Hepatocyte (in vitro differentiated cells): ENCODE measurements at regions not wholly inside any gene's neighbourhood (a gene's known extent, or its start where the extent isn't known, plus 50 kb on each side); places are given as distances from the start of the nearest gene placed in this dataset.

Experiments
- DNase-seq: peaks from one replicate; pipeline ENCODE4 v3.0.0-alpha.2; 2016; ENCODE audit warnings: low spot score
- H2AFZ ChIP-seq: fragments of 200-600 bp; sonication (generic); 2 replicates; pipeline ENCODE4 v1.6.0; 2016; ENCODE audit warnings: antibody characterized with exemption, mild to moderate bottlenecking
- H3K27ac ChIP-seq: fragments of 200-600 bp; sonication (generic); 2 replicates; pipeline ENCODE4 v1.5.1; 2016; ENCODE audit warnings: mild to moderate bottlenecking
- H3K27me3 ChIP-seq: fragments of 200-600 bp; sonication (generic); 2 replicates; pipeline ENCODE4 v1.6.1; 2016
- H3K36me3 ChIP-seq: fragments of 200-600 bp; sonication (generic); replicated peaks from 2 replicates; pipeline ENCODE4 v1.5.1; 2016; ENCODE audit warnings: low read depth; ENCODE audit not compliant: insufficient read depth
- H3K4me1 ChIP-seq: fragments of 200-600 bp; sonication (generic); 2 replicates; pipeline ENCODE4 v1.5.1; 2016; ENCODE audit warnings: mild to moderate bottlenecking, moderate library complexity; ENCODE audit not compliant: insufficient read depth
- H3K4me2 ChIP-seq: fragments of 200-600 bp; sonication (generic); 2 replicates; pipeline ENCODE4 v1.6.0; 2016
- H3K4me3 ChIP-seq: fragments of 200-600 bp; sonication (generic); 2 replicates; pipeline ENCODE4 v1.5.1; 2016; ENCODE audit warnings: mild to moderate bottlenecking
- H3K79me2 ChIP-seq: fragments of 200-600 bp; sonication (generic); 2 replicates; pipeline ENCODE4 v1.6.0; 2017; ENCODE audit warnings: mild to moderate bottlenecking
- H3K9me2 ChIP-seq: fragments of 200-600 bp; sonication (generic); replicated peaks from 2 replicates; pipeline ENCODE4 v1.6.0; 2017; ENCODE audit warnings: mild to moderate bottlenecking; ENCODE audit not compliant: insufficient read depth
- H3K9me3 ChIP-seq: fragments of 200-600 bp; sonication (generic); 2 replicates; pipeline ENCODE4 v1.5.1; 2016; ENCODE audit warnings: low read depth, mild to moderate bottlenecking
- H4K20me1 ChIP-seq: fragments of 200-600 bp; sonication (generic); 2 replicates; pipeline ENCODE4 v1.6.0; 2016; ENCODE audit warnings: mild to moderate bottlenecking; ENCODE audit not compliant: insufficient read depth, poor library complexity, severe bottlenecking
- EZH2 ChIP-seq: fragments of 200-600 bp; sonication (generic); IDR thresholded peaks from 2 replicates; pipeline ENCODE4 v1.6.1; 2016; ENCODE audit warnings: antibody characterized with exemption, mild to moderate bottlenecking, borderline replicate concordance
- EZH2phosphoT487 ChIP-seq: fragments of 200-600 bp; sonication (generic); IDR thresholded peaks from one replicate; pipeline ENCODE4 v1.6.1; 2018; ENCODE audit warnings: antibody characterized with exemption, mild to moderate bottlenecking, low read depth, moderate library complexity; ENCODE audit not compliant: unreplicated experiment, severe bottlenecking
- WGBS: methylation state at CpG from one replicate; pipeline ENCODE4 v1.1.6; 2016; ENCODE audit warnings: low lambda C conversion rate; ENCODE audit errors: missing lambda C conversion rate; 5-methylcytosine and 5-hydroxymethylcytosine counted together
- TF ChIP-seq, protein P1 (sequence below): fragments of 200-600 bp; sonication (generic); IDR thresholded peaks from 2 replicates; pipeline ENCODE4 v1.5.1; 2016; ENCODE audit warnings: antibody characterized with exemption, mild to moderate bottlenecking; ENCODE audit not compliant: poor library complexity

DNA sequence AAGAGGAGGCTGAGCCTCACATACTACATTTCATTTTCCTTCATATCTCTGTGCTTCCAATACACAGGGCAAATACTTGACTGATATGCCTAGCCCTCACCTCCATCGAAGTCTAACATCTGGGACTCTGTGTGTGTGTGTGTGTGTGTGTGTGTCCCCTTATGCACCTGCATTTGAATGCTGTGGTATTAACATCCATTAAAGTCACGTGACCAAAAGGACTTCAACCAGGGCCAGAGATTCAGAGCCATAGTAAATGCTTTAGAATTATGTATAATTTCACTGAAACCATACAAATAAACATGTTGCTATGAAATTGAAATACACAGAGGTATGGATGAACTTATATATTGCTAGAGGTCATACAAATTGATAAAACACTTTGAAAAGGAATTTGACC, 165.8 kb upstream of the SEMA6D start:
- WGBS = 91% methylated on average over 2 of the region's 2 CpGs

DNA sequence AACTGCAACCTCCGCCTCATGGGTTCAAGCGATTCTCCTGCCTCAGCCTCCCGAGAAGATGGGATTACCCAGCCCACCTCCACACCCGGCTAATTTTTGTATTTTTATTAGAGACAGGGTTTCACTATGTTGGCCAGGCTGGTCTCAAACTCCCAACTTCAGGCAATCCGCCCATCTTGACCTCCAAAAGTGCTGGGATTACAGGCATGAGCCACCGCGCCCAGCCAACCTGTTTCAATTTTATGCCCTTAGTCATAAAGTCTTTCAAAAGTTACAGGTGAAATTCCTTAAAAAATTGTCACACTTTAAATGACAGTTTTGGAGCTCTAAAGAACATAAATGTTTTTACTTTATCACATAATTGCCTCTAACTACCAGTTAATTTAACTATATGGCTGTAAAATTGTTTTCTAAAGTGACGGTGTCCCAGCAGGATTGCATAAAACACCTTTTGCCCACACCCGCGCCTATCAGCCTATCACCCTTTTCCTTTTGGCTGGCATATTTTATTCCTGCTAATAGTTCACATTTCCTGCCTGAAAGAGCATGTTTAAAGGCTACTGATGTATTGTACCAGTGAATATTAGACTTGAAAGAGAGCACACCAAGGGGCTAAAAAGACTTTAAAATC, 164.2 kb upstream of the SEMA6D start:
- Histone ChIP-seq H3K79me2 (no peaks in the 10 kb centered on the region), H3K27me3 (no peaks in the 10 kb centered on the region), H4K20me1 (no peaks in the 10 kb centered on the region), H3K4me1 (no peaks in the 10 kb centered on the region), H3K27ac (no peak overlapping the region), H3K36me3 (no peaks in the 10 kb centered on the region), H2AFZ (no peak overlapping the region), H3K9me2 (no peaks in the 10 kb centered on the region), H3K4me2 (no peak overlapping the region), H3K4me3 (no peak overlapping the region), H3K9me3 (no peaks in the 10 kb centered on the region)
- DNase-seq = no peak
- TF ChIP-seq EZH2phosphoT487 (no peak), EZH2 (no peak)
- TF ChIP-seq, protein P1, sequence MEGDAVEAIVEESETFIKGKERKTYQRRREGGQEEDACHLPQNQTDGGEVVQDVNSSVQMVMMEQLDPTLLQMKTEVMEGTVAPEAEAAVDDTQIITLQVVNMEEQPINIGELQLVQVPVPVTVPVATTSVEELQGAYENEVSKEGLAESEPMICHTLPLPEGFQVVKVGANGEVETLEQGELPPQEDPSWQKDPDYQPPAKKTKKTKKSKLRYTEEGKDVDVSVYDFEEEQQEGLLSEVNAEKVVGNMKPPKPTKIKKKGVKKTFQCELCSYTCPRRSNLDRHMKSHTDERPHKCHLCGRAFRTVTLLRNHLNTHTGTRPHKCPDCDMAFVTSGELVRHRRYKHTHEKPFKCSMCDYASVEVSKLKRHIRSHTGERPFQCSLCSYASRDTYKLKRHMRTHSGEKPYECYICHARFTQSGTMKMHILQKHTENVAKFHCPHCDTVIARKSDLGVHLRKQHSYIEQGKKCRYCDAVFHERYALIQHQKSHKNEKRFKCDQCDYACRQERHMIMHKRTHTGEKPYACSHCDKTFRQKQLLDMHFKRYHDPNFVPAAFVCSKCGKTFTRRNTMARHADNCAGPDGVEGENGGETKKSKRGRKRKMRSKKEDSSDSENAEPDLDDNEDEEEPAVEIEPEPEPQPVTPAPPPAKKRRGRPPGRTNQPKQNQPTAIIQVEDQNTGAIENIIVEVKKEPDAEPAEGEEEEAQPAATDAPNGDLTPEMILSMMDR = no peak
- WGBS = 91% methylated on average over 10 of the region's 10 CpGs

More for the DNA sequence above, 165.8 kb upstream of the SEMA6D start:
- Histone ChIP-seq H3K4me3 (no peak overlapping the region), H3K4me1 (no peaks in the 10 kb centered on the region), H2AFZ (no peak overlapping the region), H3K27me3 (no peaks in the 10 kb centered on the region), H3K36me3 (no peaks in the 10 kb centered on the region), H3K9me3 (no peaks in the 10 kb centered on the region), H3K4me2 (no peak overlapping the region), H4K20me1 (no peaks in the 10 kb centered on the region), H3K27ac (no peak overlapping the region), H3K9me2 (no peaks in the 10 kb centered on the region), H3K79me2 (no peaks in the 10 kb centered on the region)
- TF ChIP-seq EZH2phosphoT487 = no peak
- no peak for TF ChIP-seq EZH2
- TF ChIP-seq, protein P1 = no peak
- no peak for DNase-seq

DNA sequence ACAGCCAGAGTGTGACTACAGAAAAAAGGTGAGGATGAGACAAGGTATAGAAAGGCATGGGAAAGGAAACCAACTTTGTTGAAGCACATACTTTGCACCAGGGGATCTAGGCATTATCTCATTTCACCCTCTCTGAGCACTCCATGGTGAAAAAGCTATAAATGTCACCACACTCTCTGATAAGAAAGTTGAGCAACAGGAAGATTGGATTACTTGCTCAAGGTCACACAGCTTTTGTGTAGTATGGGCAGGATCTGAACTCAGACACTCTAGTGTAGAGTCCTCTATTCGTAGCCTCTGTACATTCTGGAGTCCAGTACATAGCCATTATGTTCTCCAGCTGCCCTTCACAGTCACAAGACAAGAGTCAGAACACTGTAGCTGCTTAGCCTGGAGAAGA, 163.4 kb upstream of the SEMA6D start:
- H3K4me3 ChIP-seq = no peak overlapping the region
- WGBS = 60% methylated on average over 1 of the region's 1 CpG
- no peaks in the 10 kb centered on the region for H3K79me2 ChIP-seq
- TF ChIP-seq, protein P1 = no peak
- no peak for TF ChIP-seq EZH2phosphoT487
- TF ChIP-seq EZH2 = no peak
- H3K27me3 ChIP-seq = no peaks in the 10 kb centered on the region
- DNase-seq = no peak
- H3K9me2 ChIP-seq = no peaks in the 10 kb centered on the region
- no peaks in the 10 kb centered on the region for H3K36me3 ChIP-seq
- H3K9me3 ChIP-seq = no peaks in the 10 kb centered on the region
- H4K20me1 ChIP-seq = no peaks in the 10 kb centered on the region
- H2AFZ ChIP-seq = no peak overlapping the region
- H3K4me1 ChIP-seq = no peaks in the 10 kb centered on the region
- no peak overlapping the region for H3K27ac ChIP-seq
- H3K4me2 ChIP-seq = no peak overlapping the region
